ENCODE measurements at regions not wholly inside any gene's neighbourhood (a gene's known extent, or its start where the extent isn't known, plus 50 kb on each side); places are given as distances from the start of the nearest gene placed in this dataset.

- Histone ChIP-seq H3K4me1 (ENCODE audit: control insufficient read depth, insufficient read depth, low read length) (no peaks in the 10 kb centered on the region), H3K27ac (ENCODE audit: low read length) (no peak overlapping the region), H3K27me3 (ENCODE audit: control insufficient read depth, insufficient read depth, low read length) (no peaks in the 10 kb centered on the region), H3K36me3 (ENCODE audit: control insufficient read depth, insufficient read depth, low read length) (no peaks in the 10 kb centered on the region), H3K9me3 (ENCODE audit: control insufficient read depth, insufficient read depth, low read depth, low read length) (no peaks in the 10 kb centered on the region; the same call in 1 of the 2 replicates), H3K4me3 (ENCODE audit: low read depth in 2 of 2, low read length in 2 of 2) (no peak overlapping the region)
- DNase-seq (ENCODE audit: low read depth, low spot score) = no peak
- in situ Hi-C loops (cut with HindIII; ENCODE audit: low pct_unique_long_range_greater_than_20kb, low sequenced_read_pairs) = no loop called here
- no peak for ATAC-seq
- TF ChIP-seq SIN3A (IDR thresholded peaks at IDR 0.05; ENCODE audit: borderline replicate concordance, insufficient read depth, low read depth, low read length) = no peak
- BruUV-seq (replicated peaks) = no TSS peak
- ChIA-PET POLR2A (no interaction called here), CTCF (no interaction called here)
- intact Hi-C loops (cut with micrococcal nuclease; ENCODE audit: unreplicated experiment) = no loop called here
These were observed 984.2 kb downstream of the SQOR start for GRCh38 chr15:46618984-46619383.

GRCh38 chr15:46620392-46621013 is 985.7 kb downstream of the SQOR start:
- H3K27me3 ChIP-seq (ENCODE audit: control insufficient read depth, insufficient read depth, low read length) = no peaks in the 10 kb centered on the region
- TF ChIP-seq POLR2AphosphoS5 (IDR thresholded peaks at IDR 0.05; ENCODE audit: low read depth, low read length) (no peak), SIN3A (IDR thresholded peaks at IDR 0.05; ENCODE audit: borderline replicate concordance, insufficient read depth, low read depth, low read length) (no peak), REST (IDR thresholded peaks at IDR 0.05; ENCODE audit: insufficient read depth in 1 of 2, low read depth in 2 of 2, low read length in 1 of 2) (no peak), CTCF (IDR thresholded peaks at IDR 0.05) (no peak), TCF7L2 (IDR thresholded peaks at IDR 0.05; ENCODE audit: low read depth, low read length) (no peak)
- DNase-seq (ENCODE audit: low read depth, low spot score) (no peak), ATAC-seq (no peak)
- H3K27ac ChIP-seq (ENCODE audit: low read length) = no peak overlapping the region
- no peaks in the 10 kb centered on the region for H3K4me1 ChIP-seq (ENCODE audit: control insufficient read depth, insufficient read depth, low read length)
- ChIA-PET POLR2A (no interaction called here), CTCF (no interaction called here)
- no peaks in the 10 kb centered on the region; the same call in 1 of the 2 replicates for H3K9me3 ChIP-seq (ENCODE audit: control insufficient read depth, insufficient read depth, low read depth, low read length)
- no peaks in the 10 kb centered on the region for H3K36me3 ChIP-seq (ENCODE audit: control insufficient read depth, insufficient read depth, low read length)
- H3K4me3 ChIP-seq (ENCODE audit: low read depth in 2 of 2, low read length in 2 of 2) = no peak overlapping the region
- BruUV-seq (replicated peaks) = no TSS peak
- intact Hi-C loops (cut with micrococcal nuclease; ENCODE audit: unreplicated experiment) (no loop called here), in situ Hi-C loops (cut with HindIII; ENCODE audit: low pct_unique_long_range_greater_than_20kb, low sequenced_read_pairs) (no loop called here)

GRCh38 chr15:46622851-46623250 is 988.0 kb downstream of the SQOR start:
- Histone ChIP-seq H3K4me3 (ENCODE audit: low read depth in 2 of 2, low read length in 2 of 2) (no peak overlapping the region), H3K27me3 (ENCODE audit: control insufficient read depth, insufficient read depth, low read length) (no peaks in the 10 kb centered on the region), H3K9me3 (ENCODE audit: control insufficient read depth, insufficient read depth, low read depth, low read length) (no peaks in the 10 kb centered on the region; the same call in 1 of the 2 replicates), H3K27ac (ENCODE audit: low read length) (no peak overlapping the region), H3K4me1 (ENCODE audit: control insufficient read depth, insufficient read depth, low read length) (no peaks in the 10 kb centered on the region), H3K36me3 (ENCODE audit: control insufficient read depth, insufficient read depth, low read length) (no peaks in the 10 kb centered on the region)
- BruUV-seq (replicated peaks) = no TSS peak
- ATAC-seq = no peak
- ChIA-PET POLR2A (no interaction called here), CTCF (no interaction called here)
- in situ Hi-C loops (cut with HindIII; ENCODE audit: low pct_unique_long_range_greater_than_20kb, low sequenced_read_pairs) (no loop called here), intact Hi-C loops (cut with micrococcal nuclease; ENCODE audit: unreplicated experiment) (no loop called here)
- TF ChIP-seq SIN3A (IDR thresholded peaks at IDR 0.05; ENCODE audit: borderline replicate concordance, insufficient read depth, low read depth, low read length) (no peak), REST (IDR thresholded peaks at IDR 0.05; ENCODE audit: insufficient read depth in 1 of 2, low read depth in 2 of 2, low read length in 1 of 2) (no peak), TCF7L2 (IDR thresholded peaks at IDR 0.05; ENCODE audit: low read depth, low read length) (no peak), POLR2AphosphoS5 (IDR thresholded peaks at IDR 0.05; ENCODE audit: low read depth, low read length) (no peak), CTCF (IDR thresholded peaks at IDR 0.05) (no peak)
- DNase-seq (ENCODE audit: low read depth, low spot score) = no peak
